G401.6 (cell line): ENCODE measurements at regions not wholly inside any gene's neighbourhood (a gene's known extent, or its start where the extent isn't known, plus 50 kb on each side); places are given as distances from the start of the nearest gene placed in this dataset.

Experiments
- FAIRE-seq: peaks from 2 replicates; lab custom pipeline; 2012; peaks lifted over from hg19 to GRCh38; lab: Jason Lieb, UNC

DNA sequence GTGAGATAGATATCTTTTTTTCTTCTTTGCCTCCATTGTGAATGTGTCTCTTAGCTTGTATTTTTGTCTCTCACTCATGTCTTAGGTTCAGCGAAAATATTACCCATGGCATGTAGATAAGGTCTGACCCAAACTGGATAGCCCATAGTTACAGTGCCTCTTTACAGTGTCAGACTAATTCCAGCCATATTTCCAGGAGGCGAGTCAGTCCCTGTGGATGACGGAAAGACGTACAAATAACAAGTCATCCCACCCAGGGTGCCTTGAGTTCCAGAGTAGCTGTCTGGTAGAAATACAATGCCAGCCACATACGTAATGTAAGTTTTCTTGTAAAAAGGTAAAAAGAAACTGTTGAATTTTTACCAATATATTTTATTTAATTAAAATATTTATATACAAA is 157.3 kb downstream of the ZNF281 start:
- FAIRE-seq, result no peak

DNA sequence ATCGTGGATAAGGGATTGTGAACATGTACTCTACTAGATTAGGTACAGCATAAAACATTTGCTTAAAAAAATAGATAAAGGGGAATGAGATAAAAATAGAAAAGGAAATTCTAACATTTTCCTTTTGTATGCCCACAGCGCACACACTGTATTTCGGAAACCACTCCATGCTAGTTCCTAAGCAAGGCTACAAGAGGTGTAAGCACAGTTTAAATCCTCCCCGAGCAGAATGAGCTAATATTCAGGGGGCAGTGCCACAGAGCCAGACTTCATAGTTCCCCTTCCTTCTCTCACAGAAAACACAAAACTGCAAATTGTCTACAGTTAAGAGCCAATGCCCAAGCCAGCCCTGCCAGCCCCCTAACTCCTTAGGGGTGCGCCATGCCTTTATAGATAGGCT is 159.4 kb downstream of the ZNF281 start:
- FAIRE-seq, result no peak

DNA sequence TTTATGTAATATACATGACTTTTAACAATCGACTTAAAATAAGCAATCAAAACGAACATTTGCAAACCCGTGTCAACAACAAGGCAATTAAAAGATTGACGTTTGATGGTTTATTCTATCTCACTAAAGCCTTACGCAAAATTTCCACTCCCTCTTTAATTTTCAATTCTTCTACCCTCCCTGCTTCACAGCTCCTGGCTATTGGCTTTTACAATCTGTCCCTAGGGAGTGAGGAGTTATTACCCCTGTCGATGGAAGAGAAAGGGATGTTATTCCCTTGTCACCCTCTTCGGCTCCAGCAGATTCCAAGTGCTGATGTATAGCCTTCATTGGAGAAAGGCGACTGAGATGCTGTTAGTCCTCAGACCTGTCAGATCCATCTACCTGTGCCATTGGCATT is 161.3 kb downstream of the ZNF281 start:
- no peak for FAIRE-seq

DNA sequence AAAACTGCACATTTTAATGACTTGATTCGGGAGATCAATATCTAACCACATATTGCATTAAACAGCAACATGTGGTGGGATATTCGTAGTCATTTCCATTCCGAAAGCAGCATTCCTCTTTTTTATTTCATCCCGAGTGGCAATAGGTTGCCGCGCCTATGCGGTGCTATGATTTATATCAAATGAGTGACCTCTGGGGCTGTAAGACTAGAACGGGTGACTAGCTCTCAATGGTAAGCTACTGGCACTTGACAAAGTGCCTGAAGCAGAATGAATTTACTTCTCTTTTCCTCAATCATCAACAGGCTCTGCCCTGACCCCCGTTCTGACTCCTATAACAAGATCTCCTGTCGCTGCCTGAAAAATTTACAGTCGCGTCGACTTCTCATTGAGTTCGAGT is 162.3 kb downstream of the ZNF281 start:
- FAIRE-seq, result no peak

DNA sequence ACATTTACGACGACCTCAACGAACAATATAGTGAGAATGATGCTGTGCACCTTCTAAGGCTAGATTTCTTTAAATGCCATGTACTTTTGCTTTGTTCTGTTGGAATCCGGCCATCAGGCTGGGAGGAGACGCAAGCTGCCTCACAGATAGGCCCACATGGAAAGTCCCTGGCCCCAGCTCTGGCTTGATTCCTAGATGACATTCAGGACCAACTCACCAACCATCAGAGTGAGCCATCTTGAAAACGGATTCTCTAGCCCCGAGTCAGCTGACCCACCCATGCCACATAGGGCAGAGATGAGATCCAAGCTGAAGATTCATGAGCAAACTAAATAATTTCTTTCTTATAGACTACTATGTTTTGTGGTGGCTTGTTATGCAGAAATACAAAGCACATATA is 164.4 kb downstream of the ZNF281 start:
- FAIRE-seq, result no peak

DNA sequence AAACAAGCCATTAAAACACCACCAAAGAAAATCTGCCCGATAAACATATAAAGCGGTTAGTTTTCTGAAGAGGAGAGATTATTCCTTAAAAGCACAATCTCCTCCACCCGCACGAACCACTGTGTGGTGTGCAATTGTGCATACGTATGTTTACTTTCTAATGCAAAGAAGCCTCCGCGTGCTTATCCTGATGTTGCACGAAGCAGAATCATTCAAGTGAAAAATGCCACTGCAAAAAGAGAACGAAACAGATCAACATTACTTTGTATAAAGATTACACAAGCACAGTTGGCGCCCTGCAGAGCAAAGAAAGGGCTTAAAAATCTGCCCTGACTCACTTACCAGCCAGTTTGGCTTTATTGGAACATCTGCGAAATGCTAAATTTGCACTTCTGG is 166.8 kb downstream of the ZNF281 start:
- no peak for FAIRE-seq

DNA sequence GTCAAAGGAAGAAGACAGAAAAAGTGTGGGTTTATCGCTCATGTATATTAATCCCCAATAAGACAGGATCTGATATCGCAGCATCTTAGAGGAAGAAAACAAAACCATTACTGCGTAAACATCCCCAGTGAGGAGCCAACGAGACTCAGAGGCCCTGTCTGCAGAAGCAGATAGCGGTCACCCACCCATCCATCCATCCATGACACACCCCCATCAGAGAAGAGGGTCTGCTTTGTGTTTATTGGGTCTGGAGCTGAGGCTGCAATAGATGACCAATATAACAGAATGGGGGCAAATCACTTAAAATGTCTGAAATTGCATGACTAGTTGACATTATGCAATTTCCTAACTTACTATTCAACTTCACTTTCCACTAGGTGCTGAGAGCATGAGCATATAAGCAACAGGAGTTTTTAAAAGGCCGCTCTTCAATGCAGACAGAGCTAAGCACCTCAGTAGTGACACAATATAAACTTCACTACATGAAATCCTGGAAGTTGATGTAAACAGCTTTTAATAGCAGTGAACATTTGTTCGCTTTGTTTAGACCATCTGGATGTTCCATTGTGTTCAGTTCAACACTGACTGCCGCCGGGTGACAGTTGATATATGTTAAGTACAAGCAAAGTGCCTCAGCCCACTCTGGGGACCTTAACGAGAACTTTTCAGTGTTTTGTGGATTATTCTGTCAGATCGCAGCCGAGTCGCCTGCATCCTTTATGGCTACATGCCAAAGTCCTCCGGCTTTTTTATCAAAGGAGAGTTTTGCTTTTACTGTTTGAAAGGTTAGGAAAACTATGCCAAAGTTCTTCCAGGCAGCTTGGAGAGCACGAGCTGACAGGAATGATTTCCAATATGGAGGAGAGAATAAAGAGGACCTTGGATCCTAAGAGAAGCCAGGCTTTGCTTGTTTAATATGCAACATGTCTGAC is 167.5 kb downstream of the ZNF281 start:
- FAIRE-seq, result no peak

DNA sequence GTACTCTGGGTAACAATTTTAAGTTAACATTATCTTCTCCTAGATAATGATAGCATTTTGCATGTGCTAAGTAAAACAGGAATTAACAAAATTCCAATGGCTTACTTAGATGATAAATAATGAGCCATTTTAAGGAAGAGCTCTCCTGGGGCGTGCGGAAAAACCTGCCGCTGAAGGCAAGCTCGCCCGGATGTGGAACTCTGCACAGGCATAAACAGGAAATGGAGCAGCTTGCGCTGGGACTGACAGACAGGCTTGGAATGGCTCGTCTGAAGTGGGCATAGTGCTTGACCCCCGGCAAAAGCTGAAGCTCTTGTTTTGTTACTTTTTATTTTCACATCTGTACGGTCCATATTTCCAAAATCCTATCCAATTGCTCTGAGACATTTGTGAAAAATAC is 169.2 kb downstream of the ZNF281 start:
- FAIRE-seq, result no peak

DNA sequence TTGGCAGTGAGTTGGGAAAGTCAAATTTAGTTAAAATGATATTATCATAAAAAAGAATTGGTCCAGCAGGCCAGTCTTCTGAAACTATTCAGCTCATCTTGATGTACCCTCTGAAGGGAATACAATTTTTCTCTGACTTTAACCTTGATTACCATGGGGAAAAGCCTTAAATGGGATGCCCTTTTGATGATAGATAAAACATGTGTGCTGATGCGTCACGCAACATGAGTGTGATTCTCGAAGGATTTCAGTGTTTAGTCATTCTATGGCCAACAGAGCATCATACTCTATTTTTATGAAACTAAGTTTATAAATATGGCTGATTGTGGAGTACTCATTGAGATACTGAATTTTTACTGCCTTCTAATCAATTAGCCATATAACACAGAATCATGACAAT is 171.5 kb downstream of the ZNF281 start:
- no peak for FAIRE-seq

DNA sequence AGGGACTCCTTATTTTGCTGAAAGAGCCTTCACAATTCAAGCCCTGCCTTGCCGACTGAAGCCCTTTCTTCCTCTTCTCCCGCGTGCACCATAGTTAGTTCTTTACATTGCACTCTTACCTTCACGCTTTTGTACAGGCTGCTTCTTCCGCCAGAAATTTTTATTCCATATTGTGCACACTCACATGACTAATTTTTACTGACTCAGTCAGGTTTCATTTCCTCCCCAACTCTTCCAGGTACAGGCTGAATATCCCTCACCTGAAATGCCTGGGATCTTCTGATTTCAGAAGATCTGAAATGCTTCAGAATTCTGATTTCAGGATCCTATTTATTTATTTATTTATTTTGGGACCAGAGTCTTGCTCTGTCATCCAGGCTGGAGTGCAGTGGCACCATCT is 172.8 kb downstream of the ZNF281 start:
- FAIRE-seq, result no peak

DNA sequence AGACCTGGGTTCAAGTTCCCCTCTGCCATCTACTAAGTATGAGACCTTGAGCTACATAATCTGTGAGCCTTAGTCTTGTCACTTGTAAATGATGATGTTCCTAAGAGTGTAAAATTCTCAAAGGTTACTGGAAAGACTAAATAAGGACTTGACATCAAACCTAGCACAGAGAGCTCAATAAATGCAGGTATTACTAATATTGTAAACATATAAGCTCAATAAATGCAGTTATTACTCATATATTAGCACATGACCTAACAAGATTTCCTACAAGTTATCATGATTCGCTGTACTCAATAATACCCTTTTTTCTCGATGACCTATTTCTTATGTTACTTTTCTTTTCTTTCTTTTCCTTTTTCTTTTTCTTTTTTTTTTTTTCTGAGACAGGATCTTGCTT is 174.9 kb downstream of the ZNF281 start:
- FAIRE-seq, result no peak

DNA sequence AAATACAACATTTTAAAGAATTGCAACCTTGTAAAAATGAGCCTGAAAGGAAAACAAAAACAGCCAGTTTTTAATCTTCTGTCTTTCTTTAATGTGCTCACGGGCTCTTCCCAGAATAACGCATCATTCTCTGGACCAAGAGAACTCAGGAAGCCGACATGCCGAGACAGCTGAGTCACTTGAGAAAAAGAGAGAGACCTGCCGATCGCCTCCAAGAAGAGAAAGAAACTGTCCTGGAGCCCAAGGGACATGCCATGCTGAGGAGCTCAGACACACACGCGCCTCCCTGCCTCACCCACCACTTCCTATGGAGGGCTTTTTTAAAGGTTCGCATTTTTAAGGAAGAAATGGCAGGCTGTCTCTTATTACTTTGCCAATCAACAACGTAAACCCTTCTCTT is 176.4 kb downstream of the ZNF281 start:
- FAIRE-seq, result no peak

DNA sequence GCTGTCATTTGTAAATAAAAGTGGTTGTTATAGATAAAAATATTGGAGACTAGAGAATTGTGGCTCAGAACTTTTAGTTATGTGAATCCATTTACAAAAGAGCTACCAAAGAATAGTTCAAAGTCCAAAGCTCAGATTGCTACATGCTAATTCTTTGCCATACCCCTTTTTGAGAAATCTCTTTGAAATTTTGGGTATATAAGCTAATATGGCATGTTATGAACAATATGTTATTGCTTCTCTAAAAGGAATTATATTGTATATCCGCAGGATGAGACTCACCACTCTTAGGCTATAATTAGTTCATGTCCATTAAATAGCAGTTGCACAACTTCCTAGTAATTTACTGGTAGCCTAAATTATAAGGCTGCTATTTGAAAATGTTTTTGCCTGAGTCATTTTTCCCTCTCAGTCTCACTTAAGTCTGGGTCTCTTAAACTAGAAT is 178.0 kb downstream of the ZNF281 start:
- FAIRE-seq, result no peak

DNA sequence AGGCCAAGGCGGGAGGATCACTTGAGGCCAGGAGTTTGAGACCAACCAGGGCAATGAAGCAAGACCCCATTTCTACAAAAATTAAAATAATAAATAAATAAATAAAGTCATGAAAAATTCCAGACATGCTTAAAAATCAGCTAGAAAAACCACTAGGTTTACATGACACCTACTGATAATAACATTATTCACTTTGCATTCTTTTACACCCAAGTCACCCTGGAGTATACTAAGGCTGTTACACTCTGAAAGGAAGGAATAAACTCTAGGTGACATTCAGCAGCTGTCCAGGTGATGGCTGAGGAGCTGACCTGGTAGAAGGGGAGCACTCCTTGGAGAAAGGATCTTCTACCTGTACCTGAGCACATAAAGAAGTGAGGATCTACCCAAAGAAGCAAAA is 179.2 kb downstream of the ZNF281 start:
- FAIRE-seq, result no peak

DNA sequence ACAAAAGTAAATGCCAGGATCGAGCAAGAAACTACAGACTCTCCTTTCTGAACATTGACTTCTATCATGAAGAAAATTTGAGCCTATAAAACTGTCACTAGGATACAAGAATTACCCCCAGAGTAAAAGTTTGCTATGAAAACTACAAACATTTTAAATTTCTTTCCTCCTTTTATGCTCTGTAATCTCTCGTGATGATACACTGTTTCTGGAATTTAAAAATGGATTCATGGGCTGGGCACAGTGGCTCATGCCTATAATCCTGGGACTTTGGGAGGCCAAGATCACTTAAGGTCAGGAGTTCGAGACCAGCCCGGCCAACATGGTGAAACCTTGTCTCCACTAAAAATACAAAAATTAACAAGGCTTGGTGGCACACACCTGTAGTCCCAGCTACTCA is 181.3 kb downstream of the ZNF281 start:
- no peak for FAIRE-seq

DNA sequence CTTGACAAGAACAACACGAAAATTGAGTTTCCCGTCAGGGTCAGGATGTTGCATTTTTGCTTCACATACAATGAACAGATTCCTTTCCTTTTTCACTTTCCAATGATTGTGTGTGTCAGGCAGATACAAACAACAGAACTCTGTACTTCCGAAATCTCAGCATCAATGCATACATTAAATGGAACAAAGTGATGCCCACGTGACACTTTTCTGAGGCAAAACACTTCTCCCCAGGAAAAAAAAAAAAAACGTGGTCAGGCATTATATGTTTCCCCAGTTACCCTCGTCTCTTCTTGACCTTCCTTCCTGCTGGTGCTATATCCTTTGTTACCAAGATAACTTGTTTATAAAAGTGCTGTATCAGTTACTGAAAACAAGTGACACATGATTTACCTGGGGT is 181.8 kb downstream of the ZNF281 start:
- FAIRE-seq, result no peak
